ENCODE measurements at regions not wholly inside any gene's neighbourhood (a gene's known extent, or its start where the extent isn't known, plus 50 kb on each side); places are given as distances from the start of the nearest gene placed in this dataset.

DNA sequence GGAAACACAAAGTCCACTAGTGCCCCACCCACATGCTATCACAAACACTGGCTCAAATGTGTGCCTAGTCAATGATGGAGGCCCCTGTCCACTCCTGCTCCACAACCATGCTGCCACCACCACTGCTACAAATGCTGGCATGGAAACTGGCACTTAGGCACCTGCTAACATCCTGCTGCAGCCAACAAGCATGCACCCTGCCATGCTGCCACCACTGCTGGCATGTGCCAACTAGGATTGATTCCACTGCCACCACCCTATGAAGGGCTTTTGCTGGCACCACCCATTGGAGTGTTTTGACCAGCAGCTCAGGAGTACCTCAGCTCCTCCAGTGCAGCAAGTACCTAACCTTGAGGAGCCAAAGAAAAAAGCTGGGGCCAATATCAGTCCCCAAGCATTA, 236.6 kb downstream of the CCDC59 start:
- no peak for TF ChIP-seq HNF4A (conservative IDR thresholded peaks at IDR 0.05)
- TF ChIP-seq, protein P1, sequence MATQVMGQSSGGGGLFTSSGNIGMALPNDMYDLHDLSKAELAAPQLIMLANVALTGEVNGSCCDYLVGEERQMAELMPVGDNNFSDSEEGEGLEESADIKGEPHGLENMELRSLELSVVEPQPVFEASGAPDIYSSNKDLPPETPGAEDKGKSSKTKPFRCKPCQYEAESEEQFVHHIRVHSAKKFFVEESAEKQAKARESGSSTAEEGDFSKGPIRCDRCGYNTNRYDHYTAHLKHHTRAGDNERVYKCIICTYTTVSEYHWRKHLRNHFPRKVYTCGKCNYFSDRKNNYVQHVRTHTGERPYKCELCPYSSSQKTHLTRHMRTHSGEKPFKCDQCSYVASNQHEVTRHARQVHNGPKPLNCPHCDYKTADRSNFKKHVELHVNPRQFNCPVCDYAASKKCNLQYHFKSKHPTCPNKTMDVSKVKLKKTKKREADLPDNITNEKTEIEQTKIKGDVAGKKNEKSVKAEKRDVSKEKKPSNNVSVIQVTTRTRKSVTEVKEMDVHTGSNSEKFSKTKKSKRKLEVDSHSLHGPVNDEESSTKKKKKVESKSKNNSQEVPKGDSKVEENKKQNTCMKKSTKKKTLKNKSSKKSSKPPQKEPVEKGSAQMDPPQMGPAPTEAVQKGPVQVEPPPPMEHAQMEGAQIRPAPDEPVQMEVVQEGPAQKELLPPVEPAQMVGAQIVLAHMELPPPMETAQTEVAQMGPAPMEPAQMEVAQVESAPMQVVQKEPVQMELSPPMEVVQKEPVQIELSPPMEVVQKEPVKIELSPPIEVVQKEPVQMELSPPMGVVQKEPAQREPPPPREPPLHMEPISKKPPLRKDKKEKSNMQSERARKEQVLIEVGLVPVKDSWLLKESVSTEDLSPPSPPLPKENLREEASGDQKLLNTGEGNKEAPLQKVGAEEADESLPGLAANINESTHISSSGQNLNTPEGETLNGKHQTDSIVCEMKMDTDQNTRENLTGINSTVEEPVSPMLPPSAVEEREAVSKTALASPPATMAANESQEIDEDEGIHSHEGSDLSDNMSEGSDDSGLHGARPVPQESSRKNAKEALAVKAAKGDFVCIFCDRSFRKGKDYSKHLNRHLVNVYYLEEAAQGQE (IDR thresholded peaks at IDR 0.05): no peak
- no peak for TF ChIP-seq TAF1 (conservative IDR thresholded peaks at IDR 0.05)
- TF ChIP-seq HNF4G (IDR thresholded peaks at IDR 0.05): no peak
- no peak for TF ChIP-seq FOXA2 (IDR thresholded peaks at IDR 0.05)
- no peak for TF ChIP-seq FOXA1 (IDR thresholded peaks at IDR 0.05)
- no peak for TF ChIP-seq JUND (IDR thresholded peaks at IDR 0.05)
- no peak for TF ChIP-seq RAD21 (IDR thresholded peaks at IDR 0.05)
- TF ChIP-seq, protein P2, sequence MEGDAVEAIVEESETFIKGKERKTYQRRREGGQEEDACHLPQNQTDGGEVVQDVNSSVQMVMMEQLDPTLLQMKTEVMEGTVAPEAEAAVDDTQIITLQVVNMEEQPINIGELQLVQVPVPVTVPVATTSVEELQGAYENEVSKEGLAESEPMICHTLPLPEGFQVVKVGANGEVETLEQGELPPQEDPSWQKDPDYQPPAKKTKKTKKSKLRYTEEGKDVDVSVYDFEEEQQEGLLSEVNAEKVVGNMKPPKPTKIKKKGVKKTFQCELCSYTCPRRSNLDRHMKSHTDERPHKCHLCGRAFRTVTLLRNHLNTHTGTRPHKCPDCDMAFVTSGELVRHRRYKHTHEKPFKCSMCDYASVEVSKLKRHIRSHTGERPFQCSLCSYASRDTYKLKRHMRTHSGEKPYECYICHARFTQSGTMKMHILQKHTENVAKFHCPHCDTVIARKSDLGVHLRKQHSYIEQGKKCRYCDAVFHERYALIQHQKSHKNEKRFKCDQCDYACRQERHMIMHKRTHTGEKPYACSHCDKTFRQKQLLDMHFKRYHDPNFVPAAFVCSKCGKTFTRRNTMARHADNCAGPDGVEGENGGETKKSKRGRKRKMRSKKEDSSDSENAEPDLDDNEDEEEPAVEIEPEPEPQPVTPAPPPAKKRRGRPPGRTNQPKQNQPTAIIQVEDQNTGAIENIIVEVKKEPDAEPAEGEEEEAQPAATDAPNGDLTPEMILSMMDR (IDR thresholded peaks at IDR 0.05; ENCODE audit: low read depth, low read length, missing input control): no peak
- no peak for TF ChIP-seq NR2F2 (IDR thresholded peaks at IDR 0.05)
- TF ChIP-seq, protein P3, sequence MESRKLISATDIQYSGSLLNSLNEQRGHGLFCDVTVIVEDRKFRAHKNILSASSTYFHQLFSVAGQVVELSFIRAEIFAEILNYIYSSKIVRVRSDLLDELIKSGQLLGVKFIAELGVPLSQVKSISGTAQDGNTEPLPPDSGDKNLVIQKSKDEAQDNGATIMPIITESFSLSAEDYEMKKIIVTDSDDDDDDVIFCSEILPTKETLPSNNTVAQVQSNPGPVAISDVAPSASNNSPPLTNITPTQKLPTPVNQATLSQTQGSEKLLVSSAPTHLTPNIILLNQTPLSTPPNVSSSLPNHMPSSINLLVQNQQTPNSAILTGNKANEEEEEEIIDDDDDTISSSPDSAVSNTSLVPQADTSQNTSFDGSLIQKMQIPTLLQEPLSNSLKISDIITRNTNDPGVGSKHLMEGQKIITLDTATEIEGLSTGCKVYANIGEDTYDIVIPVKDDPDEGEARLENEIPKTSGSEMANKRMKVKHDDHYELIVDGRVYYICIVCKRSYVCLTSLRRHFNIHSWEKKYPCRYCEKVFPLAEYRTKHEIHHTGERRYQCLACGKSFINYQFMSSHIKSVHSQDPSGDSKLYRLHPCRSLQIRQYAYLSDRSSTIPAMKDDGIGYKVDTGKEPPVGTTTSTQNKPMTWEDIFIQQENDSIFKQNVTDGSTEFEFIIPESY (IDR thresholded peaks at IDR 0.05): no peak
- no peak overlapping the region for H3K9ac ChIP-seq (ENCODE audit: low read depth in 1 of 2, low read length in 2 of 2)
- peaks cover 0 to 3% (median 0%) of the 10 kb centered on the region in 4 donors for H3K9me3 ChIP-seq (ENCODE audit: control insufficient read depth in 4 of 4, low read length in 3 of 4)

DNA sequence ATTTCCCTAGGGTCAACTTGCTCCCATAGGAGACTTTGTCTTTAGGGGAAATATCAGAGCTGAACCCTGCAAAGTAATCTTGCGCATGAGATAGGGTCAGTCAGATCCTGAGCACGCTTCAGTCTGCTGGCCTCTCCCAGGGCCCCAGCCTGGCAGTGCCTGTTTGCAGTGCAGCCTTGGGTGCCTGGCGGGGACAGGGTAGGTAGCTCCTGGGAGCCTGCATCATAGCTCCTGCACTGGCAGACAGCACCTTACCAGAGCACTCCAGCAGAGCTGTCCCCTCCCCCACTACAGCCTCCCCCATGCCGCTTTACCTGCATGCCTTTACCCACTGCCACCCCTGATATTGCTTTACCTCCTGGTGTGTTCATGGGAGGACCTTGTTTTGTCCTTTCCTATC, 237.3 kb downstream of the CCDC59 start:
- WGBS: 88% methylated on average over 4 of the region's 4 CpGs
- DNase-seq (ENCODE audit: low spot score): no peak
- TF ChIP-seq, protein P1 (IDR thresholded peaks at IDR 0.05): no peak
- TF ChIP-seq, protein P3 (IDR thresholded peaks at IDR 0.05): no peak
- no peak for TF ChIP-seq GABPA (IDR thresholded peaks at IDR 0.05 in 1 of 2, conservative IDR thresholded peaks at IDR 0.05 in 1 of 2)
- TF ChIP-seq FOXA1 (IDR thresholded peaks at IDR 0.05): no peak
- TF ChIP-seq YY1 (IDR thresholded peaks at IDR 0.05): no peak
- no peak for TF ChIP-seq JUND (IDR thresholded peaks at IDR 0.05)
- TF ChIP-seq NR2F2 (IDR thresholded peaks at IDR 0.05): no peak
- no peak for TF ChIP-seq HNF4A (conservative IDR thresholded peaks at IDR 0.05)
- no peak for TF ChIP-seq EGR1 (IDR thresholded peaks at IDR 0.05; ENCODE audit: low read depth in 2 of 2)
- TF ChIP-seq TAF1 (conservative IDR thresholded peaks at IDR 0.05): no peak
- TF ChIP-seq, protein P4, sequence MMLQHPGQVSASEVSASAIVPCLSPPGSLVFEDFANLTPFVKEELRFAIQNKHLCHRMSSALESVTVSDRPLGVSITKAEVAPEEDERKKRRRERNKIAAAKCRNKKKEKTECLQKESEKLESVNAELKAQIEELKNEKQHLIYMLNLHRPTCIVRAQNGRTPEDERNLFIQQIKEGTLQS (IDR thresholded peaks at IDR 0.05): no peak
- TF ChIP-seq, protein P2 (IDR thresholded peaks at IDR 0.05; ENCODE audit: low read depth, low read length, missing input control): no peak
- no peak for TF ChIP-seq RXRA (IDR thresholded peaks at IDR 0.05)
- TF ChIP-seq HNF4G (IDR thresholded peaks at IDR 0.05): no peak

More for the DNA sequence above, 236.6 kb downstream of the CCDC59 start:
- no peak for DNase-seq (ENCODE audit: low spot score)
- no peaks in the 10 kb centered on the region for H3K4me1 ChIP-seq (ENCODE audit: control insufficient read depth in 4 of 4, insufficient read depth in 4 of 4, low read length in 3 of 4)
- no peak overlapping the region for H3K27ac ChIP-seq (ENCODE audit: low read depth in 1 of 2, low read length in 2 of 2)
- H3K4me3 ChIP-seq (ENCODE audit: low read depth in 1 of 3, low read length in 3 of 3): no peak overlapping the region
- no peaks in the 10 kb centered on the region for H3K36me3 ChIP-seq (ENCODE audit: control insufficient read depth in 4 of 4, insufficient read depth in 3 of 4, low read depth in 1 of 4, low read length in 3 of 4)
- no peaks in the 10 kb centered on the region for H3K27me3 ChIP-seq (ENCODE audit: control insufficient read depth in 4 of 4, insufficient read depth in 4 of 4, low read length in 3 of 4)

More for the DNA sequence above, 237.3 kb downstream of the CCDC59 start:
- Histone ChIP-seq H3K4me3 (ENCODE audit: low read depth in 1 of 3, low read length in 3 of 3) (no peak overlapping the region), H3K27ac (ENCODE audit: low read depth in 1 of 2, low read length in 2 of 2) (no peak overlapping the region), H3K36me3 (ENCODE audit: control insufficient read depth in 4 of 4, insufficient read depth in 3 of 4, low read depth in 1 of 4, low read length in 3 of 4) (no peaks in the 10 kb centered on the region), H3K4me1 (ENCODE audit: control insufficient read depth in 4 of 4, insufficient read depth in 4 of 4, low read length in 3 of 4) (no peaks in the 10 kb centered on the region), H3K27me3 (ENCODE audit: control insufficient read depth in 4 of 4, insufficient read depth in 4 of 4, low read length in 3 of 4) (no peaks in the 10 kb centered on the region), H3K9ac (ENCODE audit: low read depth in 1 of 2, low read length in 2 of 2) (no peak overlapping the region), H3K9me3 (ENCODE audit: control insufficient read depth in 4 of 4, low read length in 3 of 4) (peaks cover 0 to 3% (median 0%) of the 10 kb centered on the region in 4 donors)
